Prostate gland (tissue), 2 donors: ENCODE measurements at regions not wholly inside any gene's neighbourhood (a gene's known extent, or its start where the extent isn't known, plus 50 kb on each side); places are given as distances from the start of the nearest gene placed in this dataset.

Experiments used
- DNase-seq: peaks from one replicate; pipeline ENCODE4 v3.0.0-alpha.2; 2019; ENCODE audit warnings: low spot score
- H3K27ac ChIP-seq, 2 donors: fragments of 200-600 bp; sonication (generic); 2 replicates each; pipeline ENCODE4 v1.5.1; 2017 to 2019
- H3K27me3 ChIP-seq: fragments of 200-600 bp; sonication (generic); replicated peaks from 2 replicates; pipeline ENCODE4 v1.5.1; 2019; ENCODE audit not compliant: insufficient read depth
- H3K36me3 ChIP-seq, 2 donors: fragments of 200-600 bp; sonication (generic); 1 replicate in 1 of 2; 2 replicates in 1 of 2; pipeline versions ENCODE4 v1.5.1 to v1.8.1; 2017 to 2019
- H3K4me1 ChIP-seq: fragments of 200-600 bp; sonication (generic); replicated peaks from 2 replicates; pipeline ENCODE4 v1.5.1; 2019
- H3K4me3 ChIP-seq, 2 donors: fragments of 200-600 bp; sonication (generic); 2 replicates each; pipeline ENCODE4 v1.5.1; 2017 to 2019
- H3K9me3 ChIP-seq: fragments of 200-600 bp; sonication (generic); 2 replicates; pipeline ENCODE4 v1.5.1; 2017
- CTCF ChIP-seq, 4 experiments: fragments of 200-600 bp in 2 of 4; fragments of 450-650 bp in 2 of 4; sonication (generic) in 2 of 4; IDR thresholded peaks; 1 replicate in 3 of 4; 2 replicates in 1 of 4; pipeline ENCODE4 v1.5.1; 2016 to 2019; ENCODE audit warnings: antibody characterized with exemption in 4 of 4, mild to moderate bottlenecking in 2 of 4, moderate library complexity in 2 of 4
- POLR2A ChIP-seq: fragments of 450-650 bp; IDR thresholded peaks from one replicate; pipeline ENCODE4 v1.6.1; 2016; ENCODE audit warnings: antibody characterized with exemption, mild to moderate bottlenecking
- POLR2AphosphoS5 ChIP-seq: sonication (generic); formaldehyde crosslinking; IDR thresholded peaks from one replicate; pipeline ENCODE4 v1.6.1; 2017; ENCODE audit warnings: antibody characterized with exemption
- WGBS: methylation state at CpG from one replicate; pipeline ENCODE4 v1.1.5; 2018; 5-methylcytosine and 5-hydroxymethylcytosine counted together
- intact Hi-C: fragments of 100-400 bp; cut with DNase I; formaldehyde crosslinking; loops from one replicate; pipeline ENCODE4 v1.14.2; 2022

GRCh38 chr5:154614595-154614994 lies 136.6 kb upstream of the HAND1 start:
- intact Hi-C loops, result no loop called here
- H3K27me3 ChIP-seq, result no peaks in the 10 kb centered on the region
- H3K27ac ChIP-seq, result no peak overlapping the region
- peaks cover 4% of the 10 kb centered on the region for H3K4me1 ChIP-seq
- H3K36me3 ChIP-seq, result no peaks in the 10 kb centered on the region
- H3K9me3 ChIP-seq, result no peaks in the 10 kb centered on the region
- no peak overlapping the region for H3K4me3 ChIP-seq
- no peak for TF ChIP-seq POLR2A
- no peak for TF ChIP-seq POLR2AphosphoS5
- TF ChIP-seq CTCF (IDR thresholded peaks at IDR 0.05), result no peak
- no peak for DNase-seq
- 92% methylated on average over 2 of the region's 2 CpGs for WGBS

- Histone ChIP-seq H3K27ac (no peak overlapping the region), H3K36me3 (no peaks in the 10 kb centered on the region), H3K27me3 (no peaks in the 10 kb centered on the region), H3K9me3 (no peaks in the 10 kb centered on the region), H3K4me1 (peaks cover 4% of the 10 kb centered on the region), H3K4me3 (no peak overlapping the region)
- 97% methylated on average over 1 of the region's 1 CpG for WGBS
- TF ChIP-seq POLR2AphosphoS5 (no peak), POLR2A (no peak), CTCF (IDR thresholded peaks at IDR 0.05) (no peak)
- intact Hi-C loops, result no loop called here
- no peak for DNase-seq
Measured at GRCh38 chr5:154614125-154614524, 136.1 kb upstream of the HAND1 start.

DNA sequence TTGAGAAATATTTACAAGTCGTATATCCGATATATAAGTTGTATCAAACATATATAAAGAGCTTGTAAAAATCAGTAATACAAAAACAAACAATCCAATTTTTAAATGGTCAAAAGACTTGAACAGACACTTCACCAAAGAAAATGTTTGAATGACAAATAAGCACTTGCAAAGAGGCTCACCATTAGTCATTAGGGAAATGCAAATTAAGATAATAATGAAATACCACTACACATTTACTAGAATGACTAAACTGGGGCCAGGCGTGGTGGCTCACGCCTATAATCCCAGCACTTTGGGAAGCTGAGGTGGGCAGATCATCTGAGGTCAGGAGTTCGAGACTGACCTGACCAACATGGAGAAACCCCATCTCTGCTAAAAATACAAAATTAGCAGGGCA lies 134.6 kb upstream of the HAND1 start:
- intact Hi-C loops, result no loop called here
- no peak overlapping the region for H3K27ac ChIP-seq
- H3K9me3 ChIP-seq, result no peaks in the 10 kb centered on the region
- TF ChIP-seq POLR2A (no peak), CTCF (IDR thresholded peaks at IDR 0.05) (no peak), POLR2AphosphoS5 (no peak)
- no peak for DNase-seq
- 75% methylated on average over 5 of the region's 5 CpGs for WGBS
- no peaks in the 10 kb centered on the region for H3K36me3 ChIP-seq
- H3K4me3 ChIP-seq, result no peak overlapping the region
- peaks cover 4% of the 10 kb centered on the region for H3K4me1 ChIP-seq
- H3K27me3 ChIP-seq, result no peaks in the 10 kb centered on the region

DNA sequence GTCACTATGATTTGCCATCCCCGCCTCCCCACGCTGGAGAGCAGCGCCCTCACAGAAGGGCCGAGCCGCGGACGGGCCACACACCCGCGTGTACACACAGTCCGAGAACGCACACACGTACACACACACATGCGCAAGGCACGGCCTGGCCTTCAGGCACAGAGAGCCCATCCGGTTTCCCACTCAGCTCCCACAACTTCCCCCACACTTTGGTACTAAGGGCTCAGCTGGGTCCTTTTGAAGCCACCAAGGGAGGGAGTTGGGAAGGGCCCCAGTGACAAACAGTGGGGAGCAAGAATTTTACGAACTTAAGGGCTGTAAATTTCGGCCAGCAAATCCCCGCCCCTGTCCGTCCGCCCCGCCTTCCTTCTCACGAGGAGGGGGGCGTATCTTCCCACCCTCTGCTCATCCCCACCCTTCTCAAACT lies 133.3 kb upstream of the HAND1 start:
- H3K27me3 ChIP-seq, result no peaks in the 10 kb centered on the region
- H3K9me3 ChIP-seq, result no peaks in the 10 kb centered on the region
- no peak overlapping the region for H3K27ac ChIP-seq
- no peak for DNase-seq
- no peak for TF ChIP-seq POLR2A
- TF ChIP-seq CTCF (IDR thresholded peaks at IDR 0.05), result no peak
- TF ChIP-seq POLR2AphosphoS5, result no peak
- 9% methylated on average over 22 of the region's 23 CpGs for WGBS
- intact Hi-C loops, result loop anchor here (2.0 kb wide), 1 partner anchor 145 kb away; no protein-coding TSS in a partner anchor
- peaks cover 4% of the 10 kb centered on the region for H3K4me1 ChIP-seq
- no peaks in the 10 kb centered on the region for H3K36me3 ChIP-seq
- H3K4me3 ChIP-seq, result no peak overlapping the region

GRCh38 chr5:154610321-154611154 lies 132.5 kb upstream of the HAND1 start:
- H3K4me1 ChIP-seq, result peaks cover 4% of the 10 kb centered on the region
- no peaks in the 10 kb centered on the region for H3K36me3 ChIP-seq
- peak; percentile 60 for DNase-seq
- intact Hi-C loops, result loop anchor here (2.0 kb wide), 1 partner anchor 144 kb away; no protein-coding TSS in a partner anchor
- 2% methylated on average over 41 of the region's 50 CpGs for WGBS
- no peak overlapping the region for H3K27ac ChIP-seq
- peak overlapping the region; percentile 2 to 10 for H3K4me3 ChIP-seq
- H3K27me3 ChIP-seq, result no peaks in the 10 kb centered on the region
- TF ChIP-seq POLR2A (no peak), POLR2AphosphoS5 (no peak), CTCF (IDR thresholded peaks at IDR 0.05) (peak; percentile 54 to 86 (median 72))
- no peaks in the 10 kb centered on the region for H3K9me3 ChIP-seq
